Epithelial cell of esophagus (primary cell): ENCODE measurements at regions not wholly inside any gene's neighbourhood (a gene's known extent, or its start where the extent isn't known, plus 50 kb on each side); places are given as distances from the start of the nearest gene placed in this dataset.

Source experiments
- DNase-seq: peaks from one replicate; pipeline ENCODE4 v3.0.0; 2010; ENCODE audit warnings: low read depth
- H3K4me3 ChIP-seq: 2 replicates; pipeline ENCODE4 v1.5.1; 2011; ENCODE audit warnings: mild to moderate bottlenecking, low read length, control low read depth
- TF ChIP-seq, protein P1 (sequence below): IDR thresholded peaks from 2 replicates; pipeline ENCODE4 v1.5.1; 2011; ENCODE audit warnings: low read depth, mild to moderate bottlenecking, low read length, control low read depth, inconsistent platforms; ENCODE audit not compliant: insufficient read depth; ENCODE audit errors: missing control alignments

DNA sequence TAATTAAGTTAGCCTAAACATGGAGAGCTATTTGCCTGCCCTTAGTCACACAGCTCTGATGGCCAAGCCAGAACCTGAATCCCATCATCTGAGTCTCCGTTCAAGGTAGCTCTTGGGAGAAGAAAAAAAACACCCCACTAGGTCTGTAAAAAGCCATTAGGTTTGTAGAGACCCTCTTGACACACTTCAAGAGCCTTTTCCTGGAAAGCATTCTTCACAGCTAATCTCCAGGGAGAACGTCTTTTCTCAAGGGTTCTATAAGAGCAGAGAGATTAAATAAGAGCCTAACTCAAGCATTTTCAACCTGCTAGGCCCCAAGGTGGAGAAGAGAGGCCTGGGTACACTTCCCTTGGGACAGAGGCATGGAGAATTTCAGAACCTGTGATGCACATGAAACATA is 61.6 kb upstream of the NAV2 start:
- H3K4me3 ChIP-seq, result no peak overlapping the region
- TF ChIP-seq, protein P1, sequence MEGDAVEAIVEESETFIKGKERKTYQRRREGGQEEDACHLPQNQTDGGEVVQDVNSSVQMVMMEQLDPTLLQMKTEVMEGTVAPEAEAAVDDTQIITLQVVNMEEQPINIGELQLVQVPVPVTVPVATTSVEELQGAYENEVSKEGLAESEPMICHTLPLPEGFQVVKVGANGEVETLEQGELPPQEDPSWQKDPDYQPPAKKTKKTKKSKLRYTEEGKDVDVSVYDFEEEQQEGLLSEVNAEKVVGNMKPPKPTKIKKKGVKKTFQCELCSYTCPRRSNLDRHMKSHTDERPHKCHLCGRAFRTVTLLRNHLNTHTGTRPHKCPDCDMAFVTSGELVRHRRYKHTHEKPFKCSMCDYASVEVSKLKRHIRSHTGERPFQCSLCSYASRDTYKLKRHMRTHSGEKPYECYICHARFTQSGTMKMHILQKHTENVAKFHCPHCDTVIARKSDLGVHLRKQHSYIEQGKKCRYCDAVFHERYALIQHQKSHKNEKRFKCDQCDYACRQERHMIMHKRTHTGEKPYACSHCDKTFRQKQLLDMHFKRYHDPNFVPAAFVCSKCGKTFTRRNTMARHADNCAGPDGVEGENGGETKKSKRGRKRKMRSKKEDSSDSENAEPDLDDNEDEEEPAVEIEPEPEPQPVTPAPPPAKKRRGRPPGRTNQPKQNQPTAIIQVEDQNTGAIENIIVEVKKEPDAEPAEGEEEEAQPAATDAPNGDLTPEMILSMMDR, result no peak
- DNase-seq, result no peak

DNA sequence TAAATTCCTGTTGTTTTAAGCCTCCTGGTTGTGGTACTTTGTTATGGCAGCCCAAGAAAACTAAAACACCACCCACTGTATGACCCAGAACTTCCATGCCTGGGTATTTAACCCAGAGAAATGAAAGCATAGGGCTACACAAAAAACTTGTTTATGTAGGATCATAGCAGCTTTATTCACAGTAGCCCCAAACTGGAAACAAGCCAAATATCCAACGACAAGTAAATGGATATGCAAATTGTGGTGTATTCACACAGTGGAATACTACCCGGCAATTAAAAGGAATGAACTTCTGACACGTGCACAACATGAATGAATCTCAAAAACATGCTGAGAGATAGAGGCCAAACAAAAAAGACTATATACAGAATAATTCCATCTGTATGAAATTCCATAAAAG is 62.2 kb upstream of the NAV2 start:
- TF ChIP-seq, protein P1, result no peak

DNA sequence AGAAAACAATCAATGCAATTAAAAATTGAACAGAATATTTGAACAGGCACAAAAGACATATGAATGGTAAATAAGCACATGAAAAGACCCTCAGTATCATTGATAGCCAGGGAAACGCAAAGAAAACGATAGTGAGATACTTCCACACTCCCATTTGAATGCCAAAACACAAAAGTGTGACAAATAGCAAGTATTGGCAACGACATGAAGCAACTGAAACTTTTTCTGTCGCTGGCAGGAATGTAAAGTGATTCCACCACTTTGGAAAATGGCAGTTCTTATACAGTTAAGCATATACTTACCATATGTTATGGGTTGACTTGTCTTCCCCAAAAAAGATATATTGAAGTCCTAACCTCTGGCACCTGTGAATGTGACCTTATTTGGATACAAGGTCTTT is 62.9 kb upstream of the NAV2 start:
- H3K4me3 ChIP-seq, result no peak overlapping the region
- no peak for DNase-seq
- TF ChIP-seq, protein P1, result no peak

More for the DNA sequence above, 62.2 kb upstream of the NAV2 start:
- H3K4me3 ChIP-seq, result no peak overlapping the region
- no peak for DNase-seq

DNA sequence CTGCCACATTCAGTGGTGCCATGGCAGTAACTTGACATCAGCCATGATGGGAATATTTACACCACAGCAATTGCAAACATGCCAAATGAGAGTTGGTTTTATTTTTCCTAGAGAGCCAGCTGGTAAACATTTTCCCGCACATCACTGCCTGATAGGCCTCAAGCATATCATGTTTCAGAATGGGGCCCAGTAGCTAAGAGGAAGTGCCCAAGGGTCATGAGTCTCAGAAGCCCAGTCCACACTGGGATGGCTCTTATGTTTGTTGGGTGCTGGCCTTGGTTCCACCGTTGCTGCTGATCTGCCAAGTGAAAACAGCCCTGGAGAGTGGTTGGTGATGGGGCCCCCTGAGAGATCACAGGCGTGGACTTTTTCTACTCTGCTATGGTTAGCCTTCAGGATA is 64.3 kb upstream of the NAV2 start:
- TF ChIP-seq, protein P1, result no peak
- DNase-seq, result no peak

DNA sequence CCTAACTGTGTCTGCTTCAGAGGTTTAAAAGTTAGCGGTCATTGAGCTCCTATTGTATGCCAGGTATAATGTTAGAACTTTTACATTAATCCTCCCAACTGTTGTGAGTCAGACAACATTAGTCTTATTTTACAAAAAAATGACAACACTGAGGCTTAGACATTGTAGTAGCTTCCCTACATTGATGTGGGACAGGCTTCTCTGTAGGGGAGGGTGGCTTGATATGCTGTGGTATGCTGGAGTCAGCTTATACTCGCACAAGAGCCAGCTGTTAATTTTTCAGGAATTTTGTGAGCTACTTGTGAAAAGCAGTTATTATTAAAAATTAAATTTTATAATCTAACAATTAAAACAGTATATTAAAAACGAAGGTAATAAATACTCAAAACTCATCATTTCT is 64.8 kb upstream of the NAV2 start:
- TF ChIP-seq, protein P1, result no peak
- H3K4me3 ChIP-seq, result no peak overlapping the region
- no peak for DNase-seq

More for the DNA sequence above, 64.3 kb upstream of the NAV2 start:
- H3K4me3 ChIP-seq, result no peak overlapping the region

DNA sequence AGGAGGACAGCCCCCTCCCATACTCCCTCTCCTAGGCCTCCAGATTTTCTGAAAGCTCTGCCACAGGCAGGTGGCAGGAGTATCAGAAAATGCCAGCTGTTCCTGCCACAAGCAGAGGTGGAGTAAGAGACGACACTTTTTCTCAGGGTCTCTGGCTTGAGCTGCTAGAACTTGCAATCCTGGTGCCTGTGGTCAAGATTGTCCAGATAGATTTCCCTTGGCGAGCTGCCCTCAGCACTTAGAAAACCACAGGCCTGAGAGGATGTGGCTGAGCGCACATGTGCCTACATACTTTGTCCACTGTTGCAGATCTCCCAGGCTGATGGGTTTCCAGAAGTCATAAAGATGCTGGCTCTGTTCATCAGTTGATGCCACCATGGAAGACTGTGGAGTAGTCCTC is 65.7 kb upstream of the NAV2 start:
- TF ChIP-seq, protein P1, result no peak
- no peak for DNase-seq
- H3K4me3 ChIP-seq, result no peak overlapping the region

DNA sequence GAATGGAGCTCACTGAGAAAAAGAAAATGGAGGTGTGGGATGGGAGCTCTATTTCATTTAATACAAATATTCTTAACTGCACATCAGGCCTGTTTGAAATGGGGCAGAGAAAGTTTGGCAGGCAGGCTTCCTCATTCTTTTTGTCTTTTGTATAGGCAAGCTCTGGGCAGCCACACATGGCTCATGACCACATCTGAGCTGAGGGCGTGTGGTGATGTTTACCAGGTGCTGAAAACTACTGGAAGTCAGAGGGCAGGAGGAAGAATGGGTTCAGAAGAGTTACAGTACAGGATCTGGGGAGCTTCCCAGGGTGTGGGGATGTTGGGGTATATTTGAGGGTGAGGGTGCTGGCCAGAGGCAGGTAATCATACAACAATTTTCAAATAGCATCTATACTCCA is 66.3 kb upstream of the NAV2 start:
- TF ChIP-seq, protein P1, result no peak
- no peak overlapping the region for H3K4me3 ChIP-seq
- no peak for DNase-seq
